HG03520 (cell line): ENCODE measurements at regions not wholly inside any gene's neighbourhood (a gene's known extent, or its start where the extent isn't known, plus 50 kb on each side); places are given as distances from the start of the nearest gene placed in this dataset.

Experiments
- ATAC-seq: cut with Tn5 transposase; IDR thresholded peaks from one replicate; pipeline ENCODE4 v1.9.1; 2021; ENCODE audit warnings: mild to moderate bottlenecking, moderate library complexity; ENCODE audit not compliant: unreplicated experiment

- no peak for ATAC-seq
These were observed 190.1 kb upstream of the SYT1 start for GRCh38 chr12:78674311-78675090.

GRCh38 chr12:78680596-78680995 is 184.0 kb upstream of the SYT1 start:
- no peak for ATAC-seq

GRCh38 chr12:78683031-78683430 is 181.5 kb upstream of the SYT1 start:
- no peak for ATAC-seq

GRCh38 chr12:78683626-78684025 is 180.9 kb upstream of the SYT1 start:
- ATAC-seq = no peak

DNA sequence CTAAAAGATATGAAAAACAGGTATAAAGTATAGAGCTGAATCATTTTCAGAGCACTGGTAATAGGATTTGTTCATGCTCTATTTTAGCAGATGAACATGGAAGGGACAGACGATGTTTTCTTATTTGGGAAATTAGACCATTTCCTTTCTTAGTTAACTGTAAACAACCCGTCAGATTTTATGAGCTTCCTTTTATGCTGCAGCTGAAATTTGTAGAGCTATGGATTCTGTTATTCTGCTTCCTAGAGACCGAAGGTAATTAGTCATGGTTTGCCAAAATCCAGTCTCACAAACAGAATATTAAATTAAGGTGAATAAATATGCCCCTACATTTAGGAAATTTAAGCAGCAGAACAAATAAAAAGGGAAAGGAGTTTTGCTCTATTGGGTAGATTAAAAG is 180.2 kb upstream of the SYT1 start:
- ATAC-seq = no peak

DNA sequence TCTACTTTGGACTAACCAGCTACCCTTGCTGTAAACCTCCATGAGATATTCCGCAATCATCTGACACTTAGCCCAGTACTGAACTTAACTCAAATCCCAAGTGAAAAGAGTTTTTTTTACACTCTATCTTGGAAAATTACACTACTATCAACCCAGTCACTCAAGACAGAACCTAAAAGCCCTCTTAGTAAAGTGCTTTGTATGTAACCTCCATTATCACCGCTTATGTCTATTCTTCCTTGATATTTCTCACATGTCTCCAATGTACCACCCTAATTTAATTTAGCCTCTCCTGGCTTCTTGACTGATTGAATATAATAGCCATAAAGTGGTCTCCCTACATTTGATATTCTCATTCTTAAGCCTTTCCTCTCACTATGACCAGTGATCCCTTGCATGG is 168.8 kb upstream of the SYT1 start:
- ATAC-seq = no peak

DNA sequence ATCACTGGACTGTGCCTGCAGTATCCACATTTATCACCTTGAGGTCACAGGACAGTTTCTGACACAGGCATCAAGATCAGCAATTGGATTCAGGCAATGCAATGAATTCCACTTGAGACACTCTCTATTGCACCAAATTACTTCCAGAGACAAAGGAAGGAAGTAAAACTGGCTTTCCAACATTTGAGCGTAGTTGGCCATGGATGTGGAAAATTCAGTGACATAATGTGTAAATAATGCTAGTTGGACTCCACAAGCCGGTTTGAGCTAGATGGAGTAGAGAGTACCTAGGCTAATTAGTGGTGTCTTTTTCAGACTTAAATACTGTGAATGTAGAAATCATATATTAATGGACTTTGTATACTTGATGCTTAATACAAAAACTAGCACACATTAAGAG is 168.3 kb upstream of the SYT1 start:
- no peak for ATAC-seq

GRCh38 chr12:78697817-78698415 is 166.7 kb upstream of the SYT1 start:
- ATAC-seq = no peak

GRCh38 chr12:78698747-78699146 is 165.8 kb upstream of the SYT1 start:
- ATAC-seq = no peak

DNA sequence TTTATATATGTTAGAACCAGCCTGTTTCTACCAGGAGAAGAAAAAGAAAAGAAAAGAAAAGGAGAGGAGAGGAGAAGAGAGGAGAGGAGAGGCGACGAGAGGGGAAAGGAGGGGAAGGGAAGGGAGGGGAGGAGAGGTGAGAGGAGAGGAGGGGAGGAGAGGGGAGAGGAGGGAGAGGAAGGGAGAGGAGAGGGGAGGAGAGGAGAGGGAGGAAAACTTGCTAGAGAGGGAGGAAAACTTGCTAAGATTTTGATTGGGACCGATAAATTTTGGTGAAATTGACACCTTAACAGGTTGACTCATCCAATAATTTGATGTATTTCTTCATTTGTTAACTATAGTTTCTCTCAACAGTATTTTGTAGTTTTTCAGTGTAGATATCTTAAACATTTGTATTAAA is 164.0 kb upstream of the SYT1 start:
- no peak for ATAC-seq

DNA sequence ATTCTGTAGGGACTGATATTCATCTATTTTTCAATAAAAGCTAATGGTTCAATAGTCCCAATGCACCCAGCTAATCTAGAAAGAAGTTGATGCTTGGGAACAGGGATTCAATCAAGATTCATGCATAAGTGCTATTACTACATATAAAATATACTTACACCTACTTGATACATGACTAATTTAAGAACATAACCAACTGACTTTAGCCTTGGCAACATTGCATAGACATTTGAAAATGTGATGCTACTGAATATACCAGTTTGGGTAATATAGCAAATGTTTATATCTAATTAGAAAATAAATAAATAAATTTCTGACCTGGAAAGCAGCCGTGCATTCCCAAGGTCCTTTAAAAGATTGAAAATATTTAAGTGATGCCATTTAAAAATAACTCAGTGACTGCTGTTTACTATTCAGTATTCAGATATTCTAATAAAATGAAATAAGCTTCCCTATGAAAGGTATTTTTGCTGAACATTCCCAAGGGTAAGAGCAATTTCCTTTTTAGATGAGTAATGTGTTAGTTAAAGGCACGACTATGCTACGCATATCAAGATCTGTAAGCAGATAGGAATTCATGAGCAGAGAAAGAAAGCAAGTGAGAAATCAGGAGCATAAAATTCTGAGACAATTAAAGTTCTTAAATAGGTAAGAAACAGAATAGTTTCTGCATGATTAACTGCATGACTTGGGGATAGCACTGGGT is 160.6 kb upstream of the SYT1 start:
- ATAC-seq = no peak

- ATAC-seq = no peak
These were observed 152.6 kb upstream of the SYT1 start for GRCh38 chr12:78711954-78712353.

- ATAC-seq = no peak
These were observed 151.6 kb upstream of the SYT1 start for GRCh38 chr12:78712834-78713481.

DNA sequence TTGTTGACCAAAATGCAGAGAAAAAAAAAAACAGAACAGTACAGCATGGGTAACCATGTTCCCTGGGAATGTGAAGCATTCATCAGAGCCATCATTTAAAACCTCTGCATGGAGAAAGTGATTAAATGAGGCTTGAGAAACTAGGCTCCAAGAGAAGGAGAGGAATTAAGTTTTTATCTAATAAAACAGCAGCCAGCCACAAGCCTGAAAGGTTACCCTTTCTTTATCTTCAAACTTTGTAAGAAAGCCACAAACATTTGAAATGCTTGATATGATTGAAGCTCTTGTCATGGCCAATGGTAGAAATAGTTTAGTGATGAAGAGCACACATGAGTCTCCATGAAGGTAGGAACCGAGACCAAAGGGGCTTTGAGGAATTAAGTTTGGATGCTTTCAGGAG is 144.9 kb upstream of the SYT1 start:
- ATAC-seq = no peak

- ATAC-seq = no peak
These were observed 142.7 kb upstream of the SYT1 start for GRCh38 chr12:78721906-78722305.

DNA sequence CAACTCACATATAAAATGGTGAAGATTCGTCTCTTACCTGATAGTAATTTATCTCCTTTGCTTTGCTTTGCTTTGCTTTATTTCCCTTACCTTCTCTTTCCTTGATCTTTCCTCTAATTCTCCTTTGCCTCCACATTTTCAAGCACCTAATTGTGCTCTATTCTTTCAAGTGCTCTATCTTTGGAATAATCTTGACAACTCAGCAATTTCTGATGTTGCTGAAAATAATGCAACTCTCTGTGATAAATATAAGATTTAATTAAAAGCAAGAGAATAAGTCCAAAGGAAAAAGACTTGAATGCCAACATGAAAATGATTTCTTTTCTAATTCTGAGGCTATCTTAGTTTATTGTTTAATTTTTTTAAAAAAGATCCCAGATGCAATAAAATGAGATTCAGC is 139.5 kb upstream of the SYT1 start:
- ATAC-seq = no peak

GRCh38 chr12:78725951-78726580 is 138.5 kb upstream of the SYT1 start:
- ATAC-seq = no peak

DNA sequence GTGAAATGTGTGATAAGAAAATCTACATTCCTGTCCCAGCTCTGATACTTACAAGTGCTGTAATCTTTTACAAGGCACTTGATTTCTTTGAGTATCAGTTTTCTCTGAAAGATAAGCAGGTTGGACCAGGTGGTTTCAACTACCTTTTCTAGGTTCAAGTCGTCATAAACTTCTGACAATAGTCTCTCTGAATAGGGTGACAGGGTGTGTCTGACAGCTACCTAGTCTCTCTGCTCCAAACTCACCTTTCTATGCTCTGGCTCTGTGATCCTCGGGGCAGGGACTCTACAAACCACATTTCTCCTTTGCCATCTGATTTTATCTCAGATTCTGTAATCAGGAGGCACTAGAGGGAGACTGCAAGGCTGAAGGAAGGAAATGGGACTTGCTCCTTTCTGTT is 137.7 kb upstream of the SYT1 start:
- no peak for ATAC-seq

- ATAC-seq = no peak
These were observed 132.1 kb upstream of the SYT1 start for GRCh38 chr12:78732481-78732880.

- ATAC-seq = no peak
These were observed 124.9 kb upstream of the SYT1 start for GRCh38 chr12:78739653-78740052.

DNA sequence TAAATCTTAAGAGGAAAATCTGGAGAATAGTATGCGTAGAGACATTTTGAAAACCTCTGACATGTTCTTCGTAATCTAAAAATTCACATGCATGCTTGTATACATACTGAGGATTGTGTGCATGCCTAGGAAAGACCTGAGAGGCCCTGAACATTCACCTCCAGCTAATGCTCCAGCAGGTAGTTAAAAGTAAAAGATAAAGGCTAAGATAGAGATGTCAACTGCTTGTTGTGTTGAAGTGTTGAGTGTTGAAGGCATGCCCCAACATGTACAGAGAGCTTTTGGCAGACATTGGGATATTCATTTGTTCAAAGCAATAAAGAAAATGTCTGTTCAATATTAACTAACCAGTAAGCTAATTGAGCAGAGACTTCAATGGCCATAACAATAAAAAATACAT is 118.6 kb upstream of the SYT1 start:
- no peak for ATAC-seq
